HL-60 (cell line): ENCODE measurements at regions not wholly inside any gene's neighbourhood (a gene's known extent, or its start where the extent isn't known, plus 50 kb on each side); places are given as distances from the start of the nearest gene placed in this dataset.
A peak's percentile ranks its signal among the peaks of the same experiment; 100 is the strongest.

Source experiments
- DNase-seq, 2 experiments: peaks; one replicate each; pipeline ENCODE4 v3.0.0-alpha.2; 2010 to 2020; ENCODE audit warnings: low read depth in 1 of 2, low spot score in 1 of 2
- H3K27ac ChIP-seq: fragments of 250-450 bp; sonication (Bioruptor Pico); replicated peaks from 2 replicates; pipeline ENCODE4 v1.5.1; 2020; ENCODE audit warnings: mild to moderate bottlenecking, moderate library complexity
- H3K27me3 ChIP-seq: fragments of 250-450 bp; sonication (Bioruptor Pico); 2 replicates; pipeline ENCODE4 v1.5.1; 2021; ENCODE audit warnings: mild to moderate bottlenecking, moderate library complexity; ENCODE audit not compliant: insufficient read depth, poor library complexity, severe bottlenecking
- H3K4me3 ChIP-seq: replicated peaks from 2 replicates; pipeline ENCODE4 v1.5.1; 2011; ENCODE audit warnings: mild to moderate bottlenecking, control low read depth, low read length; ENCODE audit not compliant: insufficient read depth
- CTCF ChIP-seq: IDR thresholded peaks from one replicate; pipeline ENCODE4 v1.5.1; 2011; ENCODE audit warnings: low read length, control low read depth, inconsistent platforms; ENCODE audit not compliant: insufficient read depth
- GABPA ChIP-seq: IDR thresholded peaks from 2 replicates; pipeline ENCODE4 v1.6.1; 2012; ENCODE audit warnings: low read depth
- POLR2AphosphoS5 ChIP-seq: IDR thresholded peaks from 2 replicates; pipeline ENCODE4 v1.6.1; 2012; ENCODE audit warnings: low read depth
- REST ChIP-seq: IDR thresholded peaks from 2 replicates; pipeline ENCODE4 v1.6.1; 2012; ENCODE audit warnings: low read depth; ENCODE audit not compliant: insufficient replicate concordance
- SPI1 ChIP-seq: IDR thresholded peaks from 2 replicates; pipeline ENCODE4 v1.6.1; 2012; ENCODE audit warnings: low read depth, mild to moderate bottlenecking, borderline replicate concordance

DNA sequence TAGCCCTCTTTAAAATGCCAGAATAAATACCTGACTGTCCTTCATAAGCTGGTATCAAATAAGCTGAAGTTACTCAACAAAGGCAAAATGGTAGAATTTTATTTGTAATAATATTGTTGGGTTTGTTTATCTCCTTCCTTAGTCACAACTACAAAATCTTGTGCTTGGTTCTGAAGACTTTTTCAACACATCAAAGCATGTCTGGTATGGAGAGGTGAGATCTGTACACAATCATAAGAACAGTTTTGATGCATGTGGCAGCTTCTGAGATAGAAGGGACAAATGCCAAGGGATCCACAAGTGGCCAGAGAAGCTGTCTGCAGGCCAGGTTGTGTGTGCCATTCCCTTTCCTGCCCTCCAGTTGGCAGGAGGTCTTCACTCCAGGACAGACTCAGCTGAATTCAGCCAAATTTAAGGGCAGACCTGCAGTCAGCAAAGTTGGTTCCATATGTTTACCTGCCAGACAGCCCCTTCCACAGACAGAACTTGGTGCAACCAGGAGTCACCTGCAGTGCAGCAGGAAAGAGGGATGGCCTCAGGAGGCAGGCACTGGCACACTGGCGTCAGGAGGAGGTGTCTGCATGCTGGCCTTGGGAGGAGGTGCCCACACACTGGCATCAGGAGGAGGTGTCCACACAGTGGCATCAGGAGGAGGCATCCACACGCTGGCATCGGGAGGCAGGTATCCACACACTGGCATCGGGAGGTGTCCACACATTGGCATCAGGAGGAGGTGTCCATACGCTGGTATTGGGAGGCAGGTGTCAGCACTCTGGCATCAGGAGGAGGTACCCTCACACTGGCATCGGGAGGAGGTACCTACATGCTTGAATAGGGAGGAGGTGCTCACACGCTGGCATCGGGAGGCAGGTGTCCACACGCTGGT lies 93.1 kb upstream of the IKZF1 start:
- peak overlapping the region; percentile 16; the same call in 1 of the 2 replicates for H3K27ac ChIP-seq
- H3K4me3 ChIP-seq: no peak overlapping the region
- TF ChIP-seq CTCF: no peak
- no peak for TF ChIP-seq REST
- TF ChIP-seq POLR2AphosphoS5: no peak
- no peak for TF ChIP-seq SPI1
- no peak for TF ChIP-seq GABPA
- no peaks in the 10 kb centered on the region for H3K27me3 ChIP-seq
- no peak for DNase-seq

- DNase-seq: no peak
- TF ChIP-seq POLR2AphosphoS5 (no peak), CTCF (no peak), SPI1 (no peak), GABPA (no peak), REST (no peak)
- Histone ChIP-seq H3K4me3 (no peak overlapping the region), H3K27ac (peak overlapping the region; percentile 16; the same call in 1 of the 2 replicates), H3K27me3 (no peaks in the 10 kb centered on the region)
These were observed 93.8 kb upstream of the IKZF1 start for GRCh38 chr7:50210706-50211115.

GRCh38 chr7:50209461-50210135 lies 94.9 kb upstream of the IKZF1 start:
- H3K27ac ChIP-seq: no peak overlapping the region
- H3K27me3 ChIP-seq: no peaks in the 10 kb centered on the region
- TF ChIP-seq GABPA (no peak), SPI1 (no peak), REST (no peak)
- no peak for DNase-seq
- H3K4me3 ChIP-seq: no peak overlapping the region
